WTC11 (cell line): ENCODE measurements at regions not wholly inside any gene's neighbourhood (a gene's known extent, or its start where the extent isn't known, plus 50 kb on each side); places are given as distances from the start of the nearest gene placed in this dataset.

ENCODE experiments used
- ATAC-seq: fragments of 200-7000 bp; cut with Tn5 transposase; 2 replicates; pipeline ENCODE4 v1.10.0; 2021; ENCODE audit warnings: mild to moderate bottlenecking, moderate library complexity
- CTCF ChIA-PET: fragments of 300-600 bp; sonication (Branson Sonifier 250); formaldehyde crosslinking; loops from one replicate; lab custom pipeline; 2021; ENCODE audit warnings: antibody characterized with exemption; lab: Charles Lee
- POLR2A ChIA-PET: fragments of 350-600 bp; sonication (Branson Sonifier 250); formaldehyde crosslinking; loops from one replicate; lab custom pipeline; 2021; ENCODE audit warnings: antibody characterized with exemption; lab: Charles Lee
- DNase-seq: peaks from one replicate; pipeline ENCODE4 v3.0.0; 2021; ENCODE audit warnings: low spot score
- H3K27ac Mint-ChIP-seq: 2 replicates; pipeline ENCODE4 v1.8.0; 2021; ENCODE audit warnings: mixed read lengths
- H3K27me3 Mint-ChIP-seq: 2 replicates; pipeline ENCODE4 v1.8.0; 2021; ENCODE audit warnings: low read depth, mild to moderate bottlenecking, moderate library complexity, mixed read lengths
- H3K36me3 Mint-ChIP-seq: 2 replicates; pipeline ENCODE4 v1.8.0; 2021; ENCODE audit warnings: mixed read lengths
- H3K4me1 Mint-ChIP-seq: 2 replicates; pipeline ENCODE4 v1.8.0; 2022; ENCODE audit warnings: mixed read lengths
- H3K4me3 Mint-ChIP-seq: 2 replicates; pipeline ENCODE4 v1.8.0; 2021; ENCODE audit warnings: mild to moderate bottlenecking, moderate library complexity, mixed read lengths
- H3K9me3 Mint-ChIP-seq: 2 replicates; pipeline ENCODE4 v1.8.0; 2021; ENCODE audit warnings: mixed read lengths
- ESRRA ChIP-seq: sonication (generic); formaldehyde crosslinking; IDR thresholded peaks from 2 replicates; pipeline ENCODE4 v1.8.1; 2022; ENCODE audit warnings: mild to moderate bottlenecking, missing genetic modification reagents, borderline replicate concordance
- IRF2 ChIP-seq: sonication (generic); formaldehyde crosslinking; IDR thresholded peaks from 2 replicates; pipeline ENCODE4 v1.8.0; 2022; ENCODE audit warnings: low read depth, missing genetic modification reagents, borderline replicate concordance
- JAZF1 ChIP-seq: fragments of 250-450 bp; sonication (Bioruptor Pico); IDR thresholded peaks from 2 replicates; pipeline ENCODE4 v1.9.0; 2021; ENCODE audit warnings: moderate library complexity, mild to moderate bottlenecking, inconsistent platforms
- KAT7 ChIP-seq: sonication (generic); formaldehyde crosslinking; IDR thresholded peaks from 2 replicates; pipeline ENCODE4 v1.8.1; 2023; ENCODE audit warnings: missing genetic modification reagents, mild to moderate bottlenecking, borderline replicate concordance
- NFE2L1 ChIP-seq: sonication (generic); formaldehyde crosslinking; IDR thresholded peaks from 2 replicates; pipeline ENCODE4 v1.8.1; 2023; ENCODE audit warnings: missing genetic modification reagents
- NR2C2 ChIP-seq: sonication (generic); formaldehyde crosslinking; IDR thresholded peaks from 2 replicates; pipeline ENCODE4 v1.8.0; 2022; ENCODE audit warnings: mild to moderate bottlenecking, missing genetic modification reagents
- TP53 ChIP-seq: sonication (generic); formaldehyde crosslinking; IDR thresholded peaks from 2 replicates; pipeline ENCODE4 v1.8.1; 2023; ENCODE audit warnings: mild to moderate bottlenecking, missing genetic modification reagents
- TF ChIP-seq, protein P1 (sequence below): fragments of 250-450 bp; sonication (Bioruptor Pico); IDR thresholded peaks from 2 replicates; pipeline ENCODE4 v1.9.0; 2021; ENCODE audit warnings: mild to moderate bottlenecking
- TF ChIP-seq, protein P2 (sequence below): sonication (generic); formaldehyde crosslinking; IDR thresholded peaks from 2 replicates; pipeline ENCODE4 v1.8.1; 2023; ENCODE audit warnings: mild to moderate bottlenecking, moderate library complexity, missing genetic modification reagents
- TF ChIP-seq, protein P3 (sequence below): fragments of 250-450 bp; sonication (Bioruptor Pico); IDR thresholded peaks from 2 replicates; pipeline ENCODE4 v1.9.0; 2021; ENCODE audit warnings: moderate library complexity, mild to moderate bottlenecking, inconsistent platforms, borderline replicate concordance
- TF ChIP-seq, protein P4 (sequence below): sonication (generic); formaldehyde crosslinking; IDR thresholded peaks from 2 replicates; pipeline ENCODE4 v1.8.1; 2022; ENCODE audit warnings: mild to moderate bottlenecking, missing genetic modification reagents, moderate library complexity, borderline replicate concordance
- TF ChIP-seq, protein P5 (sequence below): fragments of 250-450 bp; sonication (Bioruptor Pico); IDR thresholded peaks from 2 replicates; pipeline ENCODE4 v2.1.2; 2022; ENCODE audit warnings: mild to moderate bottlenecking, moderate library complexity
- TF ChIP-seq, protein P6 (sequence below): sonication (generic); formaldehyde crosslinking; IDR thresholded peaks from 2 replicates; pipeline ENCODE4 v1.8.0; 2022; ENCODE audit warnings: missing genetic modification reagents
- TF ChIP-seq, protein P7 (sequence below): sonication (generic); formaldehyde crosslinking; IDR thresholded peaks from 2 replicates; pipeline ENCODE4 v1.8.1; 2023; ENCODE audit warnings: mild to moderate bottlenecking, missing genetic modification reagents, moderate library complexity

DNA sequence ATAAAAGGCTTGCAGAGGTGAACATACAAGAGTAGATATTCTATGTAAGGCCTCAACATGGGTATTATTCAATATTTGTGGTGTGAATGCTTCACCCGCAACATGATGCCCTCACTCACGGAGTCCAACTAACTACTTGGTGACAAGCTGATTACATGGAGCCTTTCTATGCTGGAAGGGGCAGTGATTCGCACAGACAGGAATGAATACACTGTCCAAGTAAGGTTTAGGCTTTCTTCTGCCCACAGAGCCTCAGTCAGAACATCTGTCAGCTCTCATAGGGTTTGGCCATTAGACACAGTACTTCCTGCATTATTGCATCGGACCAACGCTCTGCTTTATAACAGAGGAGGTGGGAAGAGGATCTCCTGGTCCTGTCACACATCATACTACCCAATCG, 80.3 kb upstream of the SLC35G4 start (continued):
- TF ChIP-seq KAT7 (CRISPR knock-in tag) (no peak), NR2C2 (CRISPR knock-in tag) (no peak)
- TF ChIP-seq, protein P1, sequence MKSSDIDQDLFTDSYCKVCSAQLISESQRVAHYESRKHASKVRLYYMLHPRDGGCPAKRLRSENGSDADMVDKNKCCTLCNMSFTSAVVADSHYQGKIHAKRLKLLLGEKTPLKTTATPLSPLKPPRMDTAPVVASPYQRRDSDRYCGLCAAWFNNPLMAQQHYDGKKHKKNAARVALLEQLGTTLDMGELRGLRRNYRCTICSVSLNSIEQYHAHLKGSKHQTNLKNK (CRISPR knock-in tag): no peak
- TF ChIP-seq, protein P2, sequence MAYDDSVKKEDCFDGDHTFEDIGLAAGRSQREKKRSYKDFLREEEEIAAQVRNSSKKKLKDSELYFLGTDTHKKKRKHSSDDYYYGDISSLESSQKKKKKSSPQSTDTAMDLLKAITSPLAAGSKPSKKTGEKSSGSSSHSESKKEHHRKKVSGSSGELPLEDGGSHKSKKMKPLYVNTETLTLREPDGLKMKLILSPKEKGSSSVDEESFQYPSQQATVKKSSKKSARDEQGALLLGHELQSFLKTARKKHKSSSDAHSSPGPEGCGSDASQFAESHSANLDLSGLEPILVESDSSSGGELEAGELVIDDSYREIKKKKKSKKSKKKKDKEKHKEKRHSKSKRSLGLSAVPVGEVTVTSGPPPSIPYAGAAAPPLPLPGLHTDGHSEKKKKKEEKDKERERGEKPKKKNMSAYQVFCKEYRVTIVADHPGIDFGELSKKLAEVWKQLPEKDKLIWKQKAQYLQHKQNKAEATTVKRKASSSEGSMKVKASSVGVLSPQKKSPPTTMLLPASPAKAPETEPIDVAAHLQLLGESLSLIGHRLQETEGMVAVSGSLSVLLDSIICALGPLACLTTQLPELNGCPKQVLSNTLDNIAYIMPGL (CRISPR knock-in tag): no peak

DNA sequence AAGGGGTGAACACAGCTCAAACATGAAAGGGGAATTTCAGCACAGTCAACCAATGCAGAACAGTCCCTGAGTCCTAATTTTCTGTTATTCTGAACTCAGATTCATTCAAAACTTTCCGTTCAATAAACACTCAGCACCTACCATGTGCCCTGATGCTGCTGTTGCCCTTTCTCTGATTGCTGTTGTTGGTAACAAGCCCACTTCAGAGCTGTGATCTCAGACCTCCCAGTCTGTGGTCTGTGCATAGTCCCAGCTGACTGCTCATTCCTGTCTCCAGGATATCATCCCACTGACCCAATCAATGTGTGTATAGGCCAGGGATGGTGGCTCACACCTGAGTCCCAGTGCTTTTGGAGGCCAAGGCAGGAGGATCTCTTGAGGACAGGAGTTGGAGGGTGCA, 82.7 kb upstream of the SLC35G4 start:
- no peaks in the 10 kb centered on the region for H3K36me3 Mint-ChIP-seq
- TF ChIP-seq, protein P3, sequence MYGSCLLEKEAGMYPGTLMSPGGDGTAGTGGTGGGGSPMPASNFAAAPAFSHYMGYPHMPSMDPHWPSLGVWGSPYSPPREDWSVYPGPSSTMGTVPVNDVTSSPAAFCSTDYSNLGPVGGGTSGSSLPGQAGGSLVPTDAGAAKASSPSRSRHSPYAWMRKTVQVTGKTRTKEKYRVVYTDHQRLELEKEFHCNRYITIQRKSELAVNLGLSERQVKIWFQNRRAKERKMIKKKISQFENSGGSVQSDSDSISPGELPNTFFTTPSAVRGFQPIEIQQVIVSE (CRISPR knock-in tag): no peak
- TF ChIP-seq IRF2: no peak
- TF ChIP-seq, protein P4, sequence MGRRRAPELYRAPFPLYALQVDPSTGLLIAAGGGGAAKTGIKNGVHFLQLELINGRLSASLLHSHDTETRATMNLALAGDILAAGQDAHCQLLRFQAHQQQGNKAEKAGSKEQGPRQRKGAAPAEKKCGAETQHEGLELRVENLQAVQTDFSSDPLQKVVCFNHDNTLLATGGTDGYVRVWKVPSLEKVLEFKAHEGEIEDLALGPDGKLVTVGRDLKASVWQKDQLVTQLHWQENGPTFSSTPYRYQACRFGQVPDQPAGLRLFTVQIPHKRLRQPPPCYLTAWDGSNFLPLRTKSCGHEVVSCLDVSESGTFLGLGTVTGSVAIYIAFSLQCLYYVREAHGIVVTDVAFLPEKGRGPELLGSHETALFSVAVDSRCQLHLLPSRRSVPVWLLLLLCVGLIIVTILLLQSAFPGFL (CRISPR knock-in tag): no peak
- TF ChIP-seq, protein P5, sequence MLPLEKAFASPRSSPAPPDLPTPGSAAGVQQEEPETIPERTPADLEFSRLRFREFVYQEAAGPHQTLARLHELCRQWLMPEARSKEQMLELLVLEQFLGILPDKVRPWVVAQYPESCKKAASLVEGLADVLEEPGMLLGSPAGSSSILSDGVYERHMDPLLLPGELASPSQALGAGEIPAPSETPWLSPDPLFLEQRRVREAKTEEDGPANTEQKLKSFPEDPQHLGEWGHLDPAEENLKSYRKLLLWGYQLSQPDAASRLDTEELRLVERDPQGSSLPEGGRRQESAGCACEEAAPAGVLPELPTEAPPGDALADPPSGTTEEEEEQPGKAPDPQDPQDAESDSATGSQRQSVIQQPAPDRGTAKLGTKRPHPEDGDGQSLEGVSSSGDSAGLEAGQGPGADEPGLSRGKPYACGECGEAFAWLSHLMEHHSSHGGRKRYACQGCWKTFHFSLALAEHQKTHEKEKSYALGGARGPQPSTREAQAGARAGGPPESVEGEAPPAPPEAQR (CRISPR knock-in tag): no peak
- TF ChIP-seq, protein P2 (CRISPR knock-in tag): no peak
- TF ChIP-seq NFE2L1 (CRISPR knock-in tag): no peak
- no peak for TF ChIP-seq ESRRA (CRISPR knock-in tag)
- TF ChIP-seq JAZF1 (CRISPR knock-in tag): no peak
- TF ChIP-seq, protein P6, sequence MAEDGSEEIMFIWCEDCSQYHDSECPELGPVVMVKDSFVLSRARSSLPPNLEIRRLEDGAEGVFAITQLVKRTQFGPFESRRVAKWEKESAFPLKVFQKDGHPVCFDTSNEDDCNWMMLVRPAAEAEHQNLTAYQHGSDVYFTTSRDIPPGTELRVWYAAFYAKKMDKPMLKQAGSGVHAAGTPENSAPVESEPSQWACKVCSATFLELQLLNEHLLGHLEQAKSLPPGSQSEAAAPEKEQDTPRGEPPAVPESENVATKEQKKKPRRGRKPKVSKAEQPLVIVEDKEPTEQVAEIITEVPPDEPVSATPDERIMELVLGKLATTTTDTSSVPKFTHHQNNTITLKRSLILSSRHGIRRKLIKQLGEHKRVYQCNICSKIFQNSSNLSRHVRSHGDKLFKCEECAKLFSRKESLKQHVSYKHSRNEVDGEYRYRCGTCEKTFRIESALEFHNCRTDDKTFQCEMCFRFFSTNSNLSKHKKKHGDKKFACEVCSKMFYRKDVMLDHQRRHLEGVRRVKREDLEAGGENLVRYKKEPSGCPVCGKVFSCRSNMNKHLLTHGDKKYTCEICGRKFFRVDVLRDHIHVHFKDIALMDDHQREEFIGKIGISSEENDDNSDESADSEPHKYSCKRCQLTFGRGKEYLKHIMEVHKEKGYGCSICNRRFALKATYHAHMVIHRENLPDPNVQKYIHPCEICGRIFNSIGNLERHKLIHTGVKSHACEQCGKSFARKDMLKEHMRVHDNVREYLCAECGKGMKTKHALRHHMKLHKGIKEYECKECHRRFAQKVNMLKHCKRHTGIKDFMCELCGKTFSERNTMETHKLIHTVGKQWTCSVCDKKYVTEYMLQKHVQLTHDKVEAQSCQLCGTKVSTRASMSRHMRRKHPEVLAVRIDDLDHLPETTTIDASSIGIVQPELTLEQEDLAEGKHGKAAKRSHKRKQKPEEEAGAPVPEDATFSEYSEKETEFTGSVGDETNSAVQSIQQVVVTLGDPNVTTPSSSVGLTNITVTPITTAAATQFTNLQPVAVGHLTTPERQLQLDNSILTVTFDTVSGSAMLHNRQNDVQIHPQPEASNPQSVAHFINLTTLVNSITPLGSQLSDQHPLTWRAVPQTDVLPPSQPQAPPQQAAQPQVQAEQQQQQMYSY (CRISPR knock-in tag): no peak
- no peak for TF ChIP-seq TP53 (CRISPR knock-in tag)
- TF ChIP-seq, protein P7, sequence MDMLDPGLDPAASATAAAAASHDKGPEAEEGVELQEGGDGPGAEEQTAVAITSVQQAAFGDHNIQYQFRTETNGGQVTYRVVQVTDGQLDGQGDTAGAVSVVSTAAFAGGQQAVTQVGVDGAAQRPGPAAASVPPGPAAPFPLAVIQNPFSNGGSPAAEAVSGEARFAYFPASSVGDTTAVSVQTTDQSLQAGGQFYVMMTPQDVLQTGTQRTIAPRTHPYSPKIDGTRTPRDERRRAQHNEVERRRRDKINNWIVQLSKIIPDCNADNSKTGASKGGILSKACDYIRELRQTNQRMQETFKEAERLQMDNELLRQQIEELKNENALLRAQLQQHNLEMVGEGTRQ (CRISPR knock-in tag): no peak
- TF ChIP-seq, all 79 proteins: peak for 0

More for the DNA sequence above, 82.7 kb upstream of the SLC35G4 start:
- Mint-ChIP-seq H3K4me1 (no peaks in the 10 kb centered on the region), H3K9me3 (peaks cover 5% of the 10 kb centered on the region; the same call in 1 of the 2 replicates), H3K27ac (no peak overlapping the region), H3K27me3 (peaks cover 3% of the 10 kb centered on the region), H3K4me3 (no peak overlapping the region)
- CTCF ChIA-PET: interaction anchor here (1.0 to 1.4 kb wide), 3 partner anchors 8 to 373 kb away, joined by 3 to 6 read pairs (median 3); no protein-coding TSS in a partner anchor
- ATAC-seq (no peak), DNase-seq (no peak)
- POLR2A ChIA-PET: interaction anchor here (1.0 kb wide), 1 partner anchor 655 kb away, joined by 3 read pairs; no protein-coding TSS in a partner anchor
